Colonic mucosa (tissue), 4 donors: ENCODE measurements at regions not wholly inside any gene's neighbourhood (a gene's known extent, or its start where the extent isn't known, plus 50 kb on each side); places are given as distances from the start of the nearest gene placed in this dataset.

Experiments used
- DNase-seq: peaks from one replicate; pipeline ENCODE4 v3.0.0-alpha.2; 2020
- H3K27ac ChIP-seq: fragments of 200-600 bp; one replicate; pipeline ENCODE4 v1.8.0; 2021
- H3K27me3 ChIP-seq: fragments of 200-600 bp; one replicate; pipeline ENCODE4 v1.8.0; 2021
- H3K36me3 ChIP-seq: fragments of 200-600 bp; one replicate; pipeline ENCODE4 v1.8.0; 2021
- H3K4me1 ChIP-seq: fragments of 200-600 bp; one replicate; pipeline ENCODE4 v1.8.0; 2021; ENCODE audit warnings: mild to moderate bottlenecking
- H3K4me3 ChIP-seq: fragments of 200-600 bp; one replicate; pipeline ENCODE4 v1.8.0; 2021
- H3K9ac ChIP-seq, 2 donors: one replicate each; pipeline ENCODE4 v1.7.0; 2013; ENCODE audit warnings: control low read depth in 2 of 2, low read depth in 2 of 2, low read length in 2 of 2
- H3K9me3 ChIP-seq: fragments of 200-600 bp; one replicate; pipeline ENCODE4 v1.8.0; 2021
- intact Hi-C: fragments of 100-400 bp; cut with DNase I; formaldehyde crosslinking; loops from one replicate; pipeline ENCODE4 v1.14.1; 2022
- TF ChIP-seq, protein P1 (sequence below): fragments of 200-600 bp; IDR thresholded peaks from one replicate; pipeline ENCODE4 v1.8.0; 2022; ENCODE audit warnings: antibody characterized with exemption, mild to moderate bottlenecking
- donor health status: healthy.
- donor health status: DM: no; HTN: no; CAD: no.
- donor health status: DM: no; HTN: no; CAD: no.

DNA sequence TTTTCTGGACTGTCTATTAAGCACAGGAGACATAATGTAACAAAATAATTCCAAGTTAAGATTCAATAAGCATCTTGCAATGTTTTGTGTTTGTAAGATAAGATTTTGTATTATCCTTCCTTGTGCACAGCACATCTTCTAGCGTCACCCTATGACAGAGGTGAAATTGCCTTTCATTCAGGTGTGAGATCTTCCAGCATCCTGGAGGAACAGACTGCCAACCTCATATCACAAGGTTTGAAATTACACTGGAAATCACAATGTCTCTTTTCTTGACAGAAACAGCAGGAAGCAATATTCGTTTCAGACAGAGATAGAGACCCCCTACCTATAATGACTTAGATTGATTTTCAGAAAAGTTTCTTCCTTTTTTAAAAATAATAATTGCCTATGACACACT, 668.6 kb downstream of the GABRG1 start:
- DNase-seq: no peak
- Histone ChIP-seq H3K27ac (no peak overlapping the region), H3K4me1 (no peaks in the 10 kb centered on the region), H3K27me3 (no peaks in the 10 kb centered on the region), H3K9me3 (no peaks in the 10 kb centered on the region), H3K4me3 (no peak overlapping the region), H3K36me3 (no peaks in the 10 kb centered on the region), H3K9ac (no peak overlapping the region)
- intact Hi-C loops: loop anchor here (10.0 kb wide), 1 partner anchor 820 kb away; no protein-coding TSS in a partner anchor
- TF ChIP-seq, protein P1, sequence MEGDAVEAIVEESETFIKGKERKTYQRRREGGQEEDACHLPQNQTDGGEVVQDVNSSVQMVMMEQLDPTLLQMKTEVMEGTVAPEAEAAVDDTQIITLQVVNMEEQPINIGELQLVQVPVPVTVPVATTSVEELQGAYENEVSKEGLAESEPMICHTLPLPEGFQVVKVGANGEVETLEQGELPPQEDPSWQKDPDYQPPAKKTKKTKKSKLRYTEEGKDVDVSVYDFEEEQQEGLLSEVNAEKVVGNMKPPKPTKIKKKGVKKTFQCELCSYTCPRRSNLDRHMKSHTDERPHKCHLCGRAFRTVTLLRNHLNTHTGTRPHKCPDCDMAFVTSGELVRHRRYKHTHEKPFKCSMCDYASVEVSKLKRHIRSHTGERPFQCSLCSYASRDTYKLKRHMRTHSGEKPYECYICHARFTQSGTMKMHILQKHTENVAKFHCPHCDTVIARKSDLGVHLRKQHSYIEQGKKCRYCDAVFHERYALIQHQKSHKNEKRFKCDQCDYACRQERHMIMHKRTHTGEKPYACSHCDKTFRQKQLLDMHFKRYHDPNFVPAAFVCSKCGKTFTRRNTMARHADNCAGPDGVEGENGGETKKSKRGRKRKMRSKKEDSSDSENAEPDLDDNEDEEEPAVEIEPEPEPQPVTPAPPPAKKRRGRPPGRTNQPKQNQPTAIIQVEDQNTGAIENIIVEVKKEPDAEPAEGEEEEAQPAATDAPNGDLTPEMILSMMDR: no peak

DNA sequence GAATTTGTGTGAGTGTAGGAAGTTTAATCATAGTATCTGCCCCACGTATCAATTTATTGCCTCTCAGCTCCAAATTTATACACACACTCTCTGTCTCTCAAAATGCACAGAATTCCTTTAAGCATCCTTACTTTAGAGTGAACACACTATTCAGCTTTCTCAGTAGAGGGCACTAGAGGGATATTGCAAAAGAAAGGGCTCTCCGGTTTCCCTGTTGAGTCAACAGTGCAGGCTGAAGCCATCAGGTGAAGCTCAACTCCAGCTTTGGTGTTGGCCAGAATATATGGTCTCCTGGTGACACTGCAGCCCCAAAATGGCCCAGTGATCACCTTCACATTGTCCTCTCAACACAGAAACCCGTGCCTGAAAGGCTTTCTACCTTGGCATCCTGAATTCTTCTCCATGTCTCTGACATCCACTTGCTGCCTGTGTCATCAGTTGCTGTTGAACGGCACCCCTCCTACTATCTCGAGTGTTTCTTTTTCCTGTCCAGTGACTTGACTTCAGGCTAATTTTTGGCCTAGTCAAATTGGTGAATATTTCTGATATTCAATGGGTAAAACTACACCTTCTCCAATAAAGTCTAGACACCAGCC, 670.5 kb downstream of the GABRG1 start:
- intact Hi-C loops: loop anchor here (10.0 kb wide), 1 partner anchor 821 kb away; no protein-coding TSS in a partner anchor
- Histone ChIP-seq H3K27me3 (no peaks in the 10 kb centered on the region), H3K9ac (no peak overlapping the region), H3K4me3 (no peak overlapping the region), H3K4me1 (no peaks in the 10 kb centered on the region), H3K36me3 (no peaks in the 10 kb centered on the region), H3K27ac (no peak overlapping the region), H3K9me3 (no peaks in the 10 kb centered on the region)
- DNase-seq: no peak
- TF ChIP-seq, protein P1: no peak

DNA sequence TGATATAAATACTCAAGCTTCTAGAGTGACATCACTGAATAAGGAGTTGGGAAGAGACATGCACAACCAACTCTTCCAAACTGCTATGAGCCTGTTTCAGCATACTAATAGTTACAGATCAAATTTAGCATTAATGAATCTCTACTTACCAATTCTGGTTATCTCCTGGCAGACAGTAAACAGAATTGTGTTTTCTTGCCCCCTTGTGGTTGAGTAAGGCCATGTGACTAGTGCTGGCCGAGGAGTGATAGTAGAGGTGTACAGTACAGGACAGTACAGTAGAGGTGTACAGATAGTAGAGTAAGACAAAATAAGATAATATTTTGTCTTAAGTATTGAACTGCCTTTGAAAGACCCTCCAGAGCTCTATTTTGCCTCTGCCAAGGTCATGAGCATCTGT, 681.4 kb downstream of the GABRG1 start:
- TF ChIP-seq, protein P1: no peak
- Histone ChIP-seq H3K4me3 (no peak overlapping the region), H3K27me3 (no peaks in the 10 kb centered on the region), H3K4me1 (no peaks in the 10 kb centered on the region), H3K36me3 (no peaks in the 10 kb centered on the region), H3K9ac (no peak overlapping the region), H3K27ac (no peak overlapping the region), H3K9me3 (no peaks in the 10 kb centered on the region)
- no peak for DNase-seq
- intact Hi-C loops: no loop called here

DNA sequence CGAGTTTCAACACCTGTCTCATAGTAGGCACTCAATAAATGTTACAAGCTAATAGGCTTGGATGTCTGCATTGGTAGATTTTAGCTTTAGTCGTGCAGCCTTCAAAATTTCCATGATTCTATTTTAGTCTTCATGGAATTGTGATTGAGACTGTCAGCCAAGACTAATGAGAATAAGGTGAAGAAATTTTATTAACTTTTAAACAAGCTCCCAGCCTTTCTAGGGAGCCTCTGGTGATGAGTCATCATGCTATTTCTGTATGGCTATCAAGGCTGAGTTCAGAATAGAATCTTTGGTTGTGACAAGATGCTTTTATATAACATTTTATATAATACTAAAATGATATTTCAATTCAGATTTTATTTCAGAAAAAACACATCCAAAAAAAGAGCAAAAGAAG, 685.8 kb downstream of the GABRG1 start:
- DNase-seq: no peak
- no peak overlapping the region for H3K9ac ChIP-seq
- TF ChIP-seq, protein P1: no peak

DNA sequence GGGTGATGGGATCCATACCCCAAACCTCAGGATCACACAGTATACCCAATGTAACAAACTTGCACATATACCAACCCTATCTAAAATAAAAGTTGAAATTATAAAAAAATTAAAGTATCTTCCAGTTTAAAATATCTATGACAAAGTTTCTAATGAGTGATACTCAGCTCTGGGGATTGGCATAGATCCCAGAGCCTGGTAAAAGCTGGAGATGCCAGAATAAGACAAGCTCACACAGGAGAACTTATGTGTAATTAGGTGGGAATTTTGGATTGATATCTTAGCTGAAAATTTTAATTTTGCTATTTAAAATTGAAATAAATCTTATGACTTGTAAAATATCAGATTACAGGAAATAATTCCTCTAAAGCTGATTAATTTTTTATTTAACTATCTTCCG, 686.5 kb downstream of the GABRG1 start:
- intact Hi-C loops: no loop called here
- Histone ChIP-seq H3K27me3 (no peaks in the 10 kb centered on the region), H3K27ac (no peak overlapping the region)

More for the DNA sequence above, 685.8 kb downstream of the GABRG1 start:
- H3K36me3 ChIP-seq: no peaks in the 10 kb centered on the region
- H3K4me1 ChIP-seq: no peaks in the 10 kb centered on the region
- H3K9me3 ChIP-seq: no peaks in the 10 kb centered on the region
- no peak overlapping the region for H3K27ac ChIP-seq
- no peak overlapping the region for H3K4me3 ChIP-seq
- intact Hi-C loops: no loop called here
- no peaks in the 10 kb centered on the region for H3K27me3 ChIP-seq

More for the DNA sequence above, 686.5 kb downstream of the GABRG1 start:
- TF ChIP-seq, protein P1: no peak
- no peak for DNase-seq
- H3K4me3 ChIP-seq: no peak overlapping the region
- H3K36me3 ChIP-seq: no peaks in the 10 kb centered on the region
- no peaks in the 10 kb centered on the region for H3K9me3 ChIP-seq
- H3K4me1 ChIP-seq: no peaks in the 10 kb centered on the region
- H3K9ac ChIP-seq: no peak overlapping the region
